Adrenal gland (tissue), 9 donors: ENCODE measurements at regions not wholly inside any gene's neighbourhood (a gene's known extent, or its start where the extent isn't known, plus 50 kb on each side); places are given as distances from the start of the nearest gene placed in this dataset.

Experiments
- DNase-seq, 7 donors: peaks; one replicate each; pipeline ENCODE4 v3.0.0-alpha.2; 2019 to 2020
- H3K27ac ChIP-seq, 5 donors: fragments of 200-600 bp; sonication (generic) in 4 of 5; 1 replicate in 3 of 5; 2 replicates in 2 of 5; pipeline versions ENCODE4 v1.5.1 to v1.8.0; 2016 to 2020; ENCODE audit warnings: mild to moderate bottlenecking in 1 of 5
- H3K27me3 ChIP-seq: fragments of 200-600 bp; 2 replicates; pipeline ENCODE4 v1.8.0; 2021
- H3K36me3 ChIP-seq, 2 donors: fragments of 200-600 bp; replicated peaks in 1 of 2; 1 replicate in 1 of 2; 2 replicates in 1 of 2; pipeline versions ENCODE4 v1.5.1 to v1.8.0; 2018 to 2022
- H3K4me1 ChIP-seq, 2 donors: fragments of 200-600 bp; replicated peaks in 1 of 2; 1 replicate in 1 of 2; 2 replicates in 1 of 2; pipeline versions ENCODE4 v1.5.1 to v1.8.0; 2018 to 2021
- H3K4me3 ChIP-seq, 4 donors: fragments of 200-600 bp; sonication (generic) in 3 of 4; one replicate each; pipeline ENCODE4 v1.5.1; 2016 to 2018
- H3K9me3 ChIP-seq, 3 donors: fragments of 200-600 bp; sonication (generic) in 1 of 3; replicated peaks in 1 of 3; 1 replicate in 2 of 3; 2 replicates in 1 of 3; pipeline versions ENCODE4 v1.5.1 to v1.8.0; 2016 to 2021
- POLR2A ChIP-seq, 2 donors: fragments of 450-650 bp; IDR thresholded peaks; one replicate each; pipeline ENCODE4 v1.6.1; 2017; ENCODE audit warnings: antibody characterized with exemption in 2 of 2, mild to moderate bottlenecking in 2 of 2, moderate library complexity in 1 of 2
- WGBS, 4 donors: extraction: QIAGEN DNeasy Blood & Tissue Kit in 2 of 4; methylation state at CpG; one replicate each; pipeline versions ENCODE4 v1.1.5 to v1.1.7; 2013 to 2017; 5-methylcytosine and 5-hydroxymethylcytosine counted together
- intact Hi-C, 2 donors: fragments of 100-400 bp; cut with DNase I; formaldehyde crosslinking; loops; one replicate each; pipeline versions ENCODE4 v1.14.1 to v1.15.0; 2022 to 2023
- TF ChIP-seq, protein P1 (sequence below), 6 experiments: fragments of 450-650 bp in 4 of 6; fragments of 200-600 bp in 2 of 6; sonication (generic) in 1 of 6; IDR thresholded peaks; 1 replicate in 5 of 6; 2 replicates in 1 of 6; pipeline versions ENCODE4 v1.5.1 to v1.8.0; 2016 to 2021; ENCODE audit warnings: antibody characterized with exemption in 6 of 6, mild to moderate bottlenecking in 2 of 6, moderate library complexity in 1 of 6
- donor health status: healthy with polysubstance abuse.
- donor health status: Bipolar disorder and iron deficiency.
- donor health status: DM: yes; HTN: yes; CAD: no.
- donor health status: DM: no; HTN: no; CAD: no.
- donor health status: DM: no; HTN: no; CAD: no.

DNA sequence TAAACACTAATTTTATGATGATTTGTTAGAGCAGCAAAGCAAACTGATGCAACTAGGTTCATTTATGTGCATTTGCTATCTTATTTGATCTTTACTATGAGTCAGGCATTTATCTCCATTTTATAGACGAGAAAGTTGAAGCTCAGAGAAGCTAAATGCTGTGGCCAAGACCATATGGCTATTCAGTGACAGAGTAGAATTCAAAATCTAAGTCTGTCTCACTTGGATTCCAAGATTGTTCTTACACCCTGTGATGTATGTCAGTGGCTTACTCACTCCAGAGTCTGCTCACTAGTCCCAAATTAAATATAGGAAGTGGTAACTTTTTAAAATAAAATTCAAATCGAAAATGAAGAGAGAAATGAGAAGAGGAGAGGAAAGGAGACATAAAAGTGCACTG lies 114.0 kb upstream of the DDX18 start:
- Histone ChIP-seq H3K27ac (no peak overlapping the region), H3K4me3 (no peak overlapping the region), H3K9me3 (no peaks in the 10 kb centered on the region), H3K36me3 (no peaks in the 10 kb centered on the region), H3K4me1 (no peaks in the 10 kb centered on the region), H3K27me3 (no peaks in the 10 kb centered on the region)
- 26 to 39% (median 30%) methylated on average over 2 of the region's 2 CpGs for WGBS, 4 donors
- DNase-seq, result no peak
- TF ChIP-seq, protein P1, sequence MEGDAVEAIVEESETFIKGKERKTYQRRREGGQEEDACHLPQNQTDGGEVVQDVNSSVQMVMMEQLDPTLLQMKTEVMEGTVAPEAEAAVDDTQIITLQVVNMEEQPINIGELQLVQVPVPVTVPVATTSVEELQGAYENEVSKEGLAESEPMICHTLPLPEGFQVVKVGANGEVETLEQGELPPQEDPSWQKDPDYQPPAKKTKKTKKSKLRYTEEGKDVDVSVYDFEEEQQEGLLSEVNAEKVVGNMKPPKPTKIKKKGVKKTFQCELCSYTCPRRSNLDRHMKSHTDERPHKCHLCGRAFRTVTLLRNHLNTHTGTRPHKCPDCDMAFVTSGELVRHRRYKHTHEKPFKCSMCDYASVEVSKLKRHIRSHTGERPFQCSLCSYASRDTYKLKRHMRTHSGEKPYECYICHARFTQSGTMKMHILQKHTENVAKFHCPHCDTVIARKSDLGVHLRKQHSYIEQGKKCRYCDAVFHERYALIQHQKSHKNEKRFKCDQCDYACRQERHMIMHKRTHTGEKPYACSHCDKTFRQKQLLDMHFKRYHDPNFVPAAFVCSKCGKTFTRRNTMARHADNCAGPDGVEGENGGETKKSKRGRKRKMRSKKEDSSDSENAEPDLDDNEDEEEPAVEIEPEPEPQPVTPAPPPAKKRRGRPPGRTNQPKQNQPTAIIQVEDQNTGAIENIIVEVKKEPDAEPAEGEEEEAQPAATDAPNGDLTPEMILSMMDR (IDR thresholded peaks at IDR 0.05), result no peak
- no peak for TF ChIP-seq POLR2A (IDR thresholded peaks at IDR 0.05)
- intact Hi-C loops, result no loop called here

DNA sequence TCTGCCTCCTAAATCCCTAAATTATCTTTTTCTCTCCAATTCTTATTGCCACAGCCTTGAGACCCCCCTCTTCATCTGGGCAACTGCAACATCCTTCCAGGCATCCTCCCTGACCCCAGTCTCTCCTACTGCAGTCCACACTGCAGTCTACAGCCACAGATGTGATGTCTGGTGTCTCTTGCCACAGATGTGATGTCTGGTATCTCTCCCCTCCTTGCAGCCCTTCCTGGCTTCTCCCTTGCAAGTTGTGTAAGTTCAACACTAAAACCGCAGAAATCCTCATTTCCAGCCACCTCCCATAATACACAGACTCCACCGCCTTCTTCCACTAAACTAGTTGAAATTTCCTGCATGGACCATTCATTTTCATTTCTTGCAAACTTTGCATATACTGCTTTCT lies 113.1 kb upstream of the DDX18 start:
- 83 to 88% (median 84%) methylated on average over 2 of the region's 2 CpGs for WGBS, 4 donors

DNA sequence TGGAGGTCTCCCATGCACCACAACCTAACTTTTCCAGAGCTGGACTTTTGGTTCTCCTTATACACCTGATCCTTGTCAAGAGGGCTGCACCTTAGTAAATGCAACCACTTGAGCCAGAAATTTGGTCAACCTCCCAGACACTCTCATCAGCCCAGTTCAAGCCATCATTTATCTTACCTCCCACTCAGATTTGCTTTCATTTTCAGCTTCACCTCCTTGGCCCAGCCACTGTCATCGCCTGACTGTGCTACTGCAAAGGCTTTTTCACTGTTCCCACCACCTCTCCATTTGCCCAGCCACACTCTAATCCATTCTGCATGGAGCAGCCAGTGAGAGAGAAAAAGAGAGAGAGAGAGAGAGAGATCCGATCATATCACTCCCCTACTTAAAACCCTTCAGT lies 112.4 kb upstream of the DDX18 start:
- H3K4me3 ChIP-seq, result no peak overlapping the region
- intact Hi-C loops, result no loop called here
- no peaks in the 10 kb centered on the region for H3K4me1 ChIP-seq
- WGBS, 4 donors, result 60 to 84% (median 66%) methylated on average over 2 of the region's 2 CpGs
- H3K36me3 ChIP-seq, result no peaks in the 10 kb centered on the region
- no peaks in the 10 kb centered on the region for H3K27me3 ChIP-seq
- H3K9me3 ChIP-seq, result no peaks in the 10 kb centered on the region
- no peak for DNase-seq
- TF ChIP-seq, protein P1 (IDR thresholded peaks at IDR 0.05), result no peak
- no peak overlapping the region for H3K27ac ChIP-seq

More for the DNA sequence above, 113.1 kb upstream of the DDX18 start:
- Histone ChIP-seq H3K9me3 (no peaks in the 10 kb centered on the region), H3K4me3 (no peak overlapping the region), H3K4me1 (no peaks in the 10 kb centered on the region), H3K27ac (no peak overlapping the region), H3K27me3 (no peaks in the 10 kb centered on the region), H3K36me3 (no peaks in the 10 kb centered on the region)
- TF ChIP-seq POLR2A (IDR thresholded peaks at IDR 0.05), result no peak
- TF ChIP-seq, protein P1 (IDR thresholded peaks at IDR 0.05), result no peak
- DNase-seq, result no peak
- intact Hi-C loops, result no loop called here

DNA sequence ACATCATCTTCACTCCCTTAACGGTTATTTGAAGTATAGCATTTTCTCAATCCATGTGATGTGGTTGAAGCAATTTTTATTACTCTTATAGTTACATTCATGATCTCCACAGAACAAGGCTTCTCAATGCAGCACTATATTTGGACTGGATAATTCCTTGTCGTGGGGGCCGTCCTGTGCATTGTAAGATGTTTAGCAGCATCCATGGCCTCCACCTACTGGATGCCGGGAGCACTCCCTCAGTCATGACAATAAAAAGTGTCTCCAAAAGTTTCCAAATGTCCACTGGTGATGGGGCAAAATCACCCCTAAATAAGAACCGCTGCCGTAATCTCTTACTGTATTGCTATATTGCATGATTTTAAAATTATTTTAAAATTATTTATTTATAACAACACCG lies 110.6 kb upstream of the DDX18 start:
- intact Hi-C loops, result no loop called here

More for the DNA sequence above, 110.6 kb upstream of the DDX18 start:
- no peak overlapping the region for H3K27ac ChIP-seq
- TF ChIP-seq, protein P1 (IDR thresholded peaks at IDR 0.05), result no peak
- no peak for TF ChIP-seq POLR2A (IDR thresholded peaks at IDR 0.05)
- WGBS, 4 donors, result 79 to 83% (median 82%) methylated on average over 7 of the region's 7 CpGs
- no peak overlapping the region for H3K4me3 ChIP-seq
- no peaks in the 10 kb centered on the region for H3K9me3 ChIP-seq
- H3K27me3 ChIP-seq, result no peaks in the 10 kb centered on the region
- H3K36me3 ChIP-seq, result no peaks in the 10 kb centered on the region
- no peaks in the 10 kb centered on the region for H3K4me1 ChIP-seq
- no peak for DNase-seq
